ENCODE measurements at regions not wholly inside any gene's neighbourhood (a gene's known extent, or its start where the extent isn't known, plus 50 kb on each side); places are given as distances from the start of the nearest gene placed in this dataset.

GRCh38 chr2:188132385-188132784, 159.3 kb upstream of the GULP1 start:
- TF ChIP-seq YY1 (IDR thresholded peaks at IDR 0.05; ENCODE audit: insufficient read depth, insufficient read length) (no peak), SUZ12 (IDR thresholded peaks at IDR 0.05; ENCODE audit: extremely low read depth, insufficient read depth, insufficient read length) (no peak)
